HG03575 (cell line): ENCODE measurements at regions not wholly inside any gene's neighbourhood (a gene's known extent, or its start where the extent isn't known, plus 50 kb on each side); places are given as distances from the start of the nearest gene placed in this dataset.
"Not testable (repeated sequence)": the region's sequence is repeated elsewhere in the genome, so short reads cannot be mapped to it uniquely, and the experiment has no call there.

Source experiments
- ATAC-seq: cut with Tn5 transposase; IDR thresholded peaks from one replicate; pipeline ENCODE4 v1.9.1; 2021; ENCODE audit not compliant: unreplicated experiment, insufficient number of reproducible peaks, low FRiP score; ENCODE audit errors: extremely low read depth

DNA sequence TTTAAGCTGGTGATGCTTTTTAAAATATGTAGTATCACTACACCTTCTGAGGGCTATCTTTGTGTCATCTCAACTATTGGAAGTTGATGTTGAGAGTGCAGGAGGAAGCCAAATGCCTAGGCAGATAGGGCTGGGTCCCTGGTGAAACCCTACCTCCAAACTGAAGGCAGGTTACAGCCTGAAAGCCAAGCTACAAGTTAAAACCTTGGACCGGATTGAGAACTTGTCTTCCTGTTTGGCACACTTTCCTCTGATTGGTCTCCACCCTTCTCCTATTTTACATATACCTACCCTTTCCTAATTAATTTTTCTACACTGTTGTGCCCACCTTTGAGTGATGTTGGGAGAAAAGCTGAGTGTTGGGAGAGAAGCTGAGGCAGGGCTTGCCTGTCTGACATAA, 287.8 kb upstream of the CNTN5 start:
- no peak for ATAC-seq

- not testable (repeated sequence) for ATAC-seq
Observed at GRCh38 chr11:98733378-98733777, 287.4 kb upstream of the CNTN5 start.

DNA sequence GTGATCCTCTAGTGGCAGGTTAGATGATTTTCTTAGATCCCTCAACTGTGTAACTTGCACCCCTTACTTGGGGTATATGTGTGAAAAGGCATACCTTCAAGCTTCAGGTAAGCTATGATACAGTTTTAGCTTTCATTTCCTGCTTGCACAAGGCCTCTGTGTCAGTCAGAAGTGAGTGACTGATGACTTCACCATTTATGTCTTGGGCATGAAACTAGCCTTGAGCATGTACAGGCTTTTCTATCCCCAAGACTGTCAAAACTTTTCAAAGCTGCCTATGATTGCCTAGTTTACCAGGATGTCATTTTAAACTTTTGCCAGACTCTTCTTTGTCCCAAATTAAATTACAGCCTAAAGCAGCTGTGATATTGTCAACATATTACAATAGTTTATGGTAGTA, 286.1 kb upstream of the CNTN5 start:
- no peak for ATAC-seq

DNA sequence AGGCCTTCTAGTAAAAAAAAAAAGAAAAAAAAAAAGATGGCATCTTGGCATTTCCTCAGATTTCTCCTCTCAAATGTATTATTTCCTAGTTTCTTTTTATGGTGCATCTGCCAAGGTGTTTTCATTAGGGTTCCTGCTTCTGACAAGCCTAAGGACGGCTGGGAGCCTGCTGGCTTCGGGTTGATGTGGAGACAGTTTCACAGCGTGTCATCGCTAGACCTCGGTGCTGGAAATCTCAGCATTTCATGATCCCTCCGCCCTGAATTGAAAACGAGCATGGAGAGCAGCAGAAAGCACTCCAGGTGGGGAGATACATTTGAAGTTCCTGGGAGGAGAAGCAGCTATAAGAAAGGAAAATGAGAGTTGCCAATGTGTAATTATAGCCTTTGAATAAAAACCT, 283.9 kb upstream of the CNTN5 start:
- ATAC-seq = no peak

- no peak for ATAC-seq
Observed at GRCh38 chr11:98740321-98740720, 280.4 kb upstream of the CNTN5 start.

DNA sequence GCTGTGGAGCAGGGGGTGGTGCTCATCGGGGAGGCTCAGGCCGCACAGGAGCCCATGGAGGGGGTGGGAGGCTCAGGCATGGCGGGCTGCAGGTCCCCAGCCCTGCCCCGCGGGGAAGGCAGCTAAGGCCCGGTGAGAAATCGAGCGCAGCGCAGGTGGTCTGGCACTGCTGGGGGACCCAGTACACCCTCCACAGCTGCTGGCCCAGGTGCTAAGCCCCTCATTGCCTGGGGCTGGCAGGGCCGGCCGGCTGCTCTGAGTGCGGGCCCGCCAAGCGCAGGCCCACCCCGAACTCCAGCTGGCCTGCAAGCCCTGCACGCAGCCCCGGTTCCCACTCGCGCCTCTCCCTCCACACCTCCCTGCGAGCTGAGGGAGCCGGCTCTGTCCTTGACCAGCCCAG, 257.3 kb upstream of the CNTN5 start:
- ATAC-seq = not testable (repeated sequence)

- ATAC-seq = no peak
Observed at GRCh38 chr11:98766903-98767302, 253.8 kb upstream of the CNTN5 start.

DNA sequence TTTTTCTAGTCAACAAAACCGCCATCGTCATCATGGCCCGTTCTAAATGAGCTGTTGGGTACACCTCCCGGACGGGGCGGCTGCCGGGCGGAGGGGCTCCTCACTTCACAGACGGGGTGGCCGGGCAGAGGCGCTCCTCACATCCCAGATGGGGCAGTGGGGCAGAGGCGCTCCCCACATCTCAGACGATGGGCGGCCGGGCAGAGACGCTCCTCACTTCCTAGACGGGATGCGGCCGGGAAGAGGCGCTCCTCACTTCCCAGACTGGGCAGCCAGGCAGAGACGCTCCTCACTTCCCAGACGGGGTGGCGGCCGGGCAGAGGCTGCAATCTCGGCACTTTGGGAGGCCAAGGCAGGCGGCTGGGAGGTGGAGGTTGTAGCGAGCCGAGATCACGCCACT, 250.7 kb upstream of the CNTN5 start:
- ATAC-seq = not testable (repeated sequence)

DNA sequence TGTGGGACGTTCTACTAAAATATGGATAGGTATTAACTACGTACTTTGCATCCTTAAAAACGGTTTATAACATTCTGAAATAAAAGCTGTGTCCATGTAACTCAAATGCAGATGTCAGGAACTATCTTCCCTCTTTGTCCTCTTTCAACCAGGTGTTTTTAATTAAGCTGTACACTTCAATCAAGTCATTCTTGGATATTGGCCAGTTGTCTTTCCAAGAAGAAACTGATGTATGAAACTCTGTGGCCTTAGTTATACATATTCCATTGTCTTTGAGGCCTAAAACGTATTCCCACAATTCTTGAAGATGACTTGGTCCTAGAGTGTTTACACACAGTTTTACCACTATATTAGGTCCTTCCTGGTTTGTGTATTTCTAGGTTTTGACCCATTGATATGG, 249.0 kb upstream of the CNTN5 start:
- ATAC-seq = no peak

DNA sequence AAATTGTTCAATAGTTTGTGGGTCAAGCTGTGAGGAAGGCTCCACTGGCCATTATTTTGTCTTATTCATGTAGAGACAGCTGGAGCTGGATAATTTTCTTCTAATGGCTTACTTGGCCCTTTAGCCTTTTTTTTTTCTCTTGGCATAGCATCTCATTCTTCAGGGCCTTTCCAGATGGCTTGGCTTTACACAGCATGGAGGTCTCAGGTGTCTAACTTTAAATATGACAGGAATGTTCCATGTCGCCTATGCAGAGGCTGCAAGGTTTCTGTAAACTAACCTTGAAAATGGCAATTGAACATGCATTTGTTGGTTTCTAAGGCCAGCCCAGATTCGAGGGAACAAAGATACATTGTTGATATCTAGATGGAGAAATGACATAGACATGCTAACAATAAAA, 247.9 kb upstream of the CNTN5 start:
- no peak for ATAC-seq

DNA sequence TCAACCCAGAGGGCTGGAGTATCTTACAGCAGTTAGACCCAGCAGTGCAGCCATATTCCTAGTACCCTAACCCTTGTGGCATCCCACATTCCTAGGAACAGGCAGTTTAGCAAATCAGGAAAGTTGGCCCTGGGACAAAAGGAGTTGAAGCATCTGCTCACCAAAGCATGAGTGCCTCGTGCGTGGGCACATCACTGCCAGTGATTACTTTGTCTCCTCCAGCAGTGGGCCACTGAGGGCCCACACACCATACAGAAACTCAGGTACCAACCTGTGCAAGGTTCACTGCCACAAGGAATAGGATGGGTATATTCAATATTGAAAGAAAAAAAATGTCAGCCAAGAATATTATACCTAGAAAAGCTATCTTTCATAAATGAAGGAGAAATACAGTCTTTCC, 227.5 kb upstream of the CNTN5 start:
- no peak for ATAC-seq

DNA sequence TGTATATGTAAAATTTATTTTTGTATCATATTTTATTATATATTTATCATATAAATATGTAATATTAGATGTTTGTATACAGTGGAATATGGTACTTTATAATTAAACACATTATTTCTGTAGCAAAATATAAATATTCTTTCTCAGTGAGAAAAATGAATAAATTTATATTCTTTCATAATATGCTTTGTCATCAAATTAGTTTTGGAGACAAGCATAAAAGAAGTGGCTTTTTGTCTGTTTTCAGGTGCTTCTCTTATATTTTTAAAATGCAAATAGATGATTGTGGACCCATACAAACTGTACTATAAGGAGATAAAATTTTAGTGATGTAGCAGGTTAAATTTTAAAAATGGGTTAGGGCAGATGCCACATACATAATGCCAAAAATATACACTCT, 222.4 kb upstream of the CNTN5 start:
- no peak for ATAC-seq

DNA sequence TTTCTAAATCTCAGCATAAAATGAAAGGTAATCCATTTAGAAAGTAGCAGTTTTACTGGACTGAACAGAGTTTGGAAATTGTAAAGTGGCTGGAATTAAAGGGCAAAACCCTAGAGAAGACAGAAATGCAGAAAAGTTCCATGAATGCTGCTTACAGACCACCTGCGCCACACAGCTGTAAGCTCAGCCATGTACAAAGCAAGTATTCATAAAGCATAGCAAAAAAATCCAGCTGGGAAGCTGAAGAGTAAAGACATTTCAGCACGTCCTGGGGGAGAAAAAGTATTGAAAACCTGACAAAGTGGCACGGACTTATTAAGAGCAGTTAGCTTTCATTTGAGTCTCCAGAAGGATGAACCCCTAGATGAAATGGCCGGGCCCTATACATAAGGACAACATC, 220.1 kb upstream of the CNTN5 start:
- ATAC-seq = no peak

DNA sequence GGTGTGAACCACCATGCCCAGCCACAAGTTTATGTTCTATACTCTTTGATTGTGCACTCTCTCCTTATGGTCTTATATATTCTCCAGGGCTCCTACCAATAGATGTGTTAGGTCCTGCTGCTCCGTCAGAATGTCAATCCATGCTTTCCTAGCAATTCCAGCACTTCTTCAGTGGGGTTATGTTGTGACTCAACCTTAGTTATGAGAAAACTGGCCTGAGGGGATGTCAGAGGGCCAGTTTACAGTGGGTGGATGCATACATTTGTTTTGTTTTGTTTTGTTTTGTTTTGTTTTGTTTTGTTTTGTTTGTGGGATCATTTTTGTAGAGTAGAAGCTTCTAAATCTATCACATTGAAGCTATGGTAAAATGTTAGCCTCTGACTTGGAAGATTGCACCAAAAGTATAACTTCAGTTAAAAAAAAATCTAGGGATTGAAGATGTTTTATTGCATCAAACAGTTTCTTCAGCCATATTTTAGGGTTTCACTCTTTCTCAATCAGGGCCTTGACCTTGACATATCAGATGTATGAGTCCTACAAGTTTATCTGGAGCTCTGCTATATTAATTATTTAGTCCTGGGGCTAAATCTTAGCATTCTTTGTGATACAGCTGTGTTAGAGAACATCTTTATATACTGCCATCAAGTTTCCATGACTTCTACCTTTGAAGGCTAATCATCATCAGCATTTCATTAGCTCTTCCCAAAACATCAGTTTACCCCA, 191.6 kb upstream of the CNTN5 start:
- ATAC-seq = no peak

DNA sequence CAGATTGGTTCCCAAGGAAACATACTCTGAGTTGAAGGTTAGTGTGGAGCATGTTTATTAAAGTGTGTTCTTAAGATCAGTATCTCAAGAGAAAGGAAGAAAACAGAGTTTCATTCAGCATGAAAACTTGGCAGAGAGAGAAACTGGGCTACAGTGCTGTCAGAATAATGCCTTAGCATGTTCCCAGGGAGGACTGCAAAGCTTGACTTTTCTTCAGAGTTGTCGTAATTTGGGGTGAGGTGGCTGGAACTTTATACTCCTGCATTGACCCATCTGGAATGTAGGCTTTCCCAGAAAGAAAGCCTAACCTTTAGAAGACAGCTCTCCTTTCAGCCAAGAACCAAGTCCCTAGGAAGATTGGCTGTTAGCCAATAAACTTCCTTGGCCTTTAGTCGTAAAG, 190.8 kb upstream of the CNTN5 start:
- no peak for ATAC-seq

- ATAC-seq = no peak
Observed at GRCh38 chr11:98834776-98835175, 186.0 kb upstream of the CNTN5 start.

GRCh38 chr11:98835335-98835734, 185.4 kb upstream of the CNTN5 start:
- no peak for ATAC-seq

- no peak for ATAC-seq
Observed at GRCh38 chr11:98836156-98836555, 184.6 kb upstream of the CNTN5 start.

DNA sequence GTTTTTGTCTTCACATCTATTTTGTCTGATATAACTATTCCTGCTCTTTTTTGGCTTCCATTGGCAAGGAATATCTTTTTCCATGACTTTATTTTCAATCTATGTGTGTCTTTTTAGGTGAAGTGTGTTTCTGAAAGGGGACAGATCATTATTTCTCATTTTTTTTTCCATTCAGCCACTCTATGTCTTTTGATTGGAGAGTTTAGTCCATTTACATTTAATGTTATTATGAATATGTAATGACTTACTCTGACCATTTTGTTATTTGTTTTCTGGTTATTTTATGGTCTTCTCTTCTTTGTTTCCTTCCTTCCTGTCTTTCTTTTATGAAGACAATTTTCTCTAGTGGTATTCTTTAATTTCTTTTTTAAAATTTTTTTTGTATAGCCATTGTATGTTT, 178.6 kb upstream of the CNTN5 start:
- no peak for ATAC-seq

DNA sequence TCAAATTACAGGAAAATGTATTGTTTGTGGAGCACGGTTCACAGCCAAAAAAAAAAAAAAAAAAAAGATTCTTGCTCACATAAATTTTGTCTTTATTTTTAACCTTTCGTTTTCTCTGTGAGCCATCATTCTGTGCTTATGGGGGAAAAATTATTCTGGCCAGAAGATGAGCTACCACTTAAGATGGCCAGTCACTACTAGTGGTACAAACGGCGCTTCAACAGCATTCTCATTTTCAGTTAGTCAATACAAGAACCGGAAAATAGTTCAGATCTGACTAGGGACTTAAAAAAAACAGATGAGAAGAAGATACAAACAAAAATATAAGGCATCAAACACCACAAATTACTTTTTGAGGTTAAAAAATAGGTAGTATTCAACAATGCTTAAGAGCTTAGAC, 158.6 kb upstream of the CNTN5 start:
- ATAC-seq = no peak

- no peak for ATAC-seq
Observed at GRCh38 chr11:98871690-98872089, 149.1 kb upstream of the CNTN5 start.
